SU-DHL-6 (cell line): ENCODE measurements at regions not wholly inside any gene's neighbourhood (a gene's known extent, or its start where the extent isn't known, plus 50 kb on each side); places are given as distances from the start of the nearest gene placed in this dataset.

Source experiments
- H2AFZ ChIP-seq: fragments of 200-600 bp; sonication (generic); 2 replicates; pipeline ENCODE4 v1.6.1; 2014; ENCODE audit warnings: low read depth, mild to moderate bottlenecking, moderate library complexity, mixed read lengths, antibody characterized with exemption, low read length; ENCODE audit not compliant: severe bottlenecking
- H3F3A ChIP-seq: fragments of 200-600 bp; shearing (Covaris generic); 2 replicates; pipeline ENCODE4 v1.6.0; 2016; ENCODE audit warnings: antibody characterized with exemption, mild to moderate bottlenecking; ENCODE audit not compliant: insufficient read depth
- H3K27ac ChIP-seq: fragments of 200-600 bp; sonication (generic); 2 replicates; pipeline ENCODE4 v1.5.1; 2016; ENCODE audit warnings: low read depth, mild to moderate bottlenecking, low read length, moderate library complexity, mixed read lengths
- H3K27me3 ChIP-seq: fragments of 200-600 bp; sonication (generic), shearing (Covaris generic); 2 replicates; pipeline ENCODE4 v1.6.0; 2014; ENCODE audit warnings: mild to moderate bottlenecking, low read length
- H3K36me3 ChIP-seq: fragments of 200-600 bp; sonication (generic); 2 replicates; pipeline ENCODE4 v1.6.1; 2014; ENCODE audit warnings: mild to moderate bottlenecking, low read length, mixed read lengths
- H3K4me2 ChIP-seq: fragments of 300-600, 200-600 bp; shearing (Covaris generic), sonication (generic); 2 replicates; pipeline ENCODE4 v1.6.0; 2014; ENCODE audit warnings: low read length, low read depth, mild to moderate bottlenecking; ENCODE audit not compliant: poor library complexity, severe bottlenecking
- H3K4me3 ChIP-seq: fragments of 200-600 bp; sonication (generic); 2 replicates; pipeline ENCODE4 v1.5.1; 2014; ENCODE audit warnings: antibody characterized with exemption, low read length, mild to moderate bottlenecking, mixed read lengths; ENCODE audit not compliant: insufficient read depth, poor library complexity, severe bottlenecking
- H3K79me2 ChIP-seq: fragments of 200-600 bp; sonication (generic); 2 replicates; pipeline ENCODE4 v1.6.1; 2014; ENCODE audit warnings: mild to moderate bottlenecking, low read length, moderate library complexity; ENCODE audit not compliant: insufficient read depth
- H3K9ac ChIP-seq: fragments of 200-600 bp; sonication (generic); 2 replicates; pipeline ENCODE4 v1.7.0; 2014; ENCODE audit warnings: mild to moderate bottlenecking, low read length
- H3K9me2 ChIP-seq: fragments of 200-600 bp; sonication (generic); replicated peaks from 2 replicates; pipeline ENCODE4 v1.6.1; 2014; ENCODE audit warnings: low read length; ENCODE audit not compliant: insufficient read depth
- H3K9me3 ChIP-seq: fragments of 200-600 bp; sonication (generic); 2 replicates; pipeline ENCODE4 v1.6.1; 2014; ENCODE audit warnings: low read length, mixed read lengths; ENCODE audit not compliant: insufficient read depth
- H4K20me1 ChIP-seq: fragments of 200-600 bp; sonication (generic); 2 replicates; pipeline ENCODE4 v1.6.1; 2014; ENCODE audit warnings: low read depth, mild to moderate bottlenecking, antibody characterized with exemption, low read length, moderate library complexity, mixed read lengths
- EZH2phosphoT487 ChIP-seq: fragments of 200-600 bp; sonication (generic), shearing (Covaris generic); conservative IDR thresholded peaks from 2 replicates; pipeline ENCODE4 v1.6.1; 2018; ENCODE audit warnings: mild to moderate bottlenecking, antibody characterized with exemption, low read length, moderate library complexity, mixed read lengths
- TF ChIP-seq, protein P1 (sequence below): fragments of 200-600 bp; sonication (generic); IDR thresholded peaks from one replicate; pipeline ENCODE4 v1.5.1; 2017; ENCODE audit warnings: antibody characterized with exemption, mild to moderate bottlenecking, low read length, moderate library complexity; ENCODE audit not compliant: insufficient read depth, poor library complexity, severe bottlenecking

DNA sequence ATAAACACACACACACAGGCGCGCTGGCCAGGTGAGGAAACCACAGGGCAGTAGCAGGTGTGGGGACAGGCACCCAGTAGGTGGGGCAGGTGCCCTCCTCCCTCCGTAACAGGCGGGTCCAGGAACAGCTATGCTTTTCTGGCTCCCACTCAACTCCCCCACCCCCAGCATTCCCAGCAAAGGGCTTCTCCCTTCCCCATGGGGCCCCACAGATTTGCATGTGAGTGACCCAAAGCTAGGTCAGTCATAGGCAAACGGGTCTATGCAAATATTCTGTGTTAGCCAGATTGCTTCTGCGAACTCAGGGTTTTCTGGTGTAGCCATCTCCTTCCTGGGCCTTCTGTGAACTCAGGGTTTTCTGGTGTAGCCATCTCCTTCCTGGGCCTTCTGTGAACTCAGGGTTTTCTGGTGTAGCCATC is 114.2 kb downstream of the SIK1 start:
- no peaks in the 10 kb centered on the region for H3K9me3 ChIP-seq
- TF ChIP-seq EZH2phosphoT487 = no peak
- TF ChIP-seq, protein P1, sequence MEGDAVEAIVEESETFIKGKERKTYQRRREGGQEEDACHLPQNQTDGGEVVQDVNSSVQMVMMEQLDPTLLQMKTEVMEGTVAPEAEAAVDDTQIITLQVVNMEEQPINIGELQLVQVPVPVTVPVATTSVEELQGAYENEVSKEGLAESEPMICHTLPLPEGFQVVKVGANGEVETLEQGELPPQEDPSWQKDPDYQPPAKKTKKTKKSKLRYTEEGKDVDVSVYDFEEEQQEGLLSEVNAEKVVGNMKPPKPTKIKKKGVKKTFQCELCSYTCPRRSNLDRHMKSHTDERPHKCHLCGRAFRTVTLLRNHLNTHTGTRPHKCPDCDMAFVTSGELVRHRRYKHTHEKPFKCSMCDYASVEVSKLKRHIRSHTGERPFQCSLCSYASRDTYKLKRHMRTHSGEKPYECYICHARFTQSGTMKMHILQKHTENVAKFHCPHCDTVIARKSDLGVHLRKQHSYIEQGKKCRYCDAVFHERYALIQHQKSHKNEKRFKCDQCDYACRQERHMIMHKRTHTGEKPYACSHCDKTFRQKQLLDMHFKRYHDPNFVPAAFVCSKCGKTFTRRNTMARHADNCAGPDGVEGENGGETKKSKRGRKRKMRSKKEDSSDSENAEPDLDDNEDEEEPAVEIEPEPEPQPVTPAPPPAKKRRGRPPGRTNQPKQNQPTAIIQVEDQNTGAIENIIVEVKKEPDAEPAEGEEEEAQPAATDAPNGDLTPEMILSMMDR = no peak
- H4K20me1 ChIP-seq = no peaks in the 10 kb centered on the region
- H3F3A ChIP-seq = no peaks in the 10 kb centered on the region
- no peaks in the 10 kb centered on the region for H3K79me2 ChIP-seq
- no peak overlapping the region for H3K4me2 ChIP-seq
- H3K9ac ChIP-seq = no peak overlapping the region
- H3K27ac ChIP-seq = no peak overlapping the region
- H2AFZ ChIP-seq = no peak overlapping the region
- no peaks in the 10 kb centered on the region for H3K27me3 ChIP-seq
- H3K9me2 ChIP-seq = no peaks in the 10 kb centered on the region
- H3K4me3 ChIP-seq = no peak overlapping the region
- no peaks in the 10 kb centered on the region for H3K36me3 ChIP-seq

DNA sequence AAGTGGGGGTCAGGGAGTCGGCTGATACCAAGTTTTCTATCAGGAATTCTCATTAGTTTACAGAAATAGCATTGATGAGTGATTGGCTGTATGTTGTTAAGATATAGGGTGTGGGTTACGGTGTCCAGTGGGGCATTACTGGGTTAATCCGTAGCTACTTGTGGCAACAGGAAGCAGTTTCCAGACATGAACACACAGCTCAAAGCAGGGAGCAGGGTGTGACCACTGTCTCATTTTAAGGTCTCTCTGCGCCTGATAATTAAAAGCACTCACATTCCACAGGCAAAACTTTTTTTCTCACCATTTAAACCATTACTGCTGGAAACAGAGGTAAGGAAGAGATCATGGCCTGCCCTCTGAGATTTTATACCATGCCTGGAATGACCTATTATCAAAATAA is 114.9 kb downstream of the SIK1 start:
- no peak overlapping the region for H3K4me2 ChIP-seq
- no peaks in the 10 kb centered on the region for H3K9me3 ChIP-seq
- H3K9me2 ChIP-seq = no peaks in the 10 kb centered on the region
- no peaks in the 10 kb centered on the region for H3K36me3 ChIP-seq
- no peak overlapping the region for H3K27ac ChIP-seq
- H3K4me3 ChIP-seq = no peak overlapping the region
- no peaks in the 10 kb centered on the region for H3K27me3 ChIP-seq
- no peak overlapping the region for H3K9ac ChIP-seq
- no peak for TF ChIP-seq EZH2phosphoT487
- TF ChIP-seq, protein P1 = no peak
- H4K20me1 ChIP-seq = no peaks in the 10 kb centered on the region
- H3K79me2 ChIP-seq = no peaks in the 10 kb centered on the region
- no peaks in the 10 kb centered on the region for H3F3A ChIP-seq
- H2AFZ ChIP-seq = no peak overlapping the region

DNA sequence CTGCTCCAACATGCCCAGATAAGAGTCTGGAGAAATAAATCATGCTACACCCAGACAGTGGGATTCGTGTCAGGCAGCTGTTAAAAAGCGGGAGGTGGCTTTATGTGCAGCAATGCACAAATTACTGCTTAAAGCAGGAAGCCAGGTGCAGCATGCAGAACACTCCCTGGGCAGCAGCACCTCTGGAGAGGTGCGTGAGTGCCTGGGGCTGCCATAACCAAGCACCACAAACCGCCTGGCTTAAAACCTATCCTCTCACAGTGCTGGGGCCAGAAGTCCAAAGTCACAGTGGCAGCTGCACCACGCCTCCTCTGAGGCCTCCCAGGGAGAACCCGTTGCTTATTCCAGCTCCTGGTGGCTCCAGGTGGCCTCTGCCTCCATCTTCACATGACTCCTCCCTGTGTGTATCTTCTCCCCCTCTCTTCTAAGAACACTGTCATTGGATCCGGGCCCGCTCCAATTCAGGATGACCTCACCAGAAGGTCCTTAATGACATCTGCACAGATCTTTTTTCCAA is 115.6 kb downstream of the SIK1 start:
- H4K20me1 ChIP-seq = no peaks in the 10 kb centered on the region
- no peak overlapping the region for H3K4me3 ChIP-seq
- no peaks in the 10 kb centered on the region for H3K9me3 ChIP-seq
- H3F3A ChIP-seq = no peaks in the 10 kb centered on the region
- H2AFZ ChIP-seq = no peak overlapping the region
- H3K4me2 ChIP-seq = no peak overlapping the region
- H3K27ac ChIP-seq = no peak overlapping the region
- no peaks in the 10 kb centered on the region for H3K36me3 ChIP-seq
- no peaks in the 10 kb centered on the region for H3K27me3 ChIP-seq
- TF ChIP-seq, protein P1 = no peak
- TF ChIP-seq EZH2phosphoT487 = no peak
- H3K9me2 ChIP-seq = no peaks in the 10 kb centered on the region
- H3K79me2 ChIP-seq = no peaks in the 10 kb centered on the region
- no peak overlapping the region for H3K9ac ChIP-seq
